Activated CD4-positive, CD25-positive, alpha-beta regulatory T cell (primary cell): ENCODE measurements at regions not wholly inside any gene's neighbourhood (a gene's known extent, or its start where the extent isn't known, plus 50 kb on each side); places are given as distances from the start of the nearest gene placed in this dataset.

Experiments
- DNase-seq, 4 experiments: peaks; one replicate each; lab custom pipeline; 2025; lab: John Stamatoyannopoulos, UW

GRCh38 chr7:11895337-11895736 is 63.3 kb upstream of the THSD7A start:
- DNase-seq = no peak

- DNase-seq = no peak
Observed at GRCh38 chr7:11896663-11897062, 64.7 kb upstream of the THSD7A start.

GRCh38 chr7:11899247-11899646 is 67.2 kb upstream of the THSD7A start:
- DNase-seq = no peak

- no peak for DNase-seq
Observed at GRCh38 chr7:11910253-11910652, 78.3 kb upstream of the THSD7A start.

- no peak for DNase-seq
Observed at GRCh38 chr7:11911900-11912299, 79.9 kb upstream of the THSD7A start.

- DNase-seq = no peak
Observed at GRCh38 chr7:11914645-11915044, 82.6 kb upstream of the THSD7A start.

GRCh38 chr7:11923376-11923930 is 91.5 kb upstream of the THSD7A start:
- DNase-seq = no peak

- DNase-seq = no peak
Observed at GRCh38 chr7:11931307-11931706, 99.3 kb upstream of the THSD7A start.

GRCh38 chr7:11934796-11935195 is 102.8 kb upstream of the THSD7A start:
- DNase-seq = no peak

GRCh38 chr7:11935905-11936304 is 103.9 kb upstream of the THSD7A start:
- no peak for DNase-seq

GRCh38 chr7:11946794-11947193 is 114.8 kb upstream of the THSD7A start:
- no peak for DNase-seq

GRCh38 chr7:11950281-11950680 is 118.3 kb upstream of the THSD7A start:
- no peak for DNase-seq

GRCh38 chr7:11950942-11951341 is 118.9 kb upstream of the THSD7A start:
- no peak for DNase-seq

- DNase-seq = no peak
Observed at GRCh38 chr7:11951909-11952308, 119.9 kb upstream of the THSD7A start.

GRCh38 chr7:11952972-11953371 is 121.0 kb upstream of the THSD7A start:
- DNase-seq = no peak

GRCh38 chr7:11956991-11957390 is 125.0 kb upstream of the THSD7A start:
- no peak for DNase-seq

- no peak for DNase-seq
Observed at GRCh38 chr7:11957956-11958355, 126.0 kb upstream of the THSD7A start.

GRCh38 chr7:11959121-11959520 is 127.1 kb upstream of the THSD7A start:
- no peak for DNase-seq

GRCh38 chr7:11960621-11961020 is 128.6 kb upstream of the THSD7A start:
- DNase-seq = no peak

- no peak for DNase-seq
Observed at GRCh38 chr7:11969643-11970042, 137.6 kb upstream of the THSD7A start.

GRCh38 chr7:11970132-11970531 is 138.1 kb upstream of the THSD7A start:
- no peak for DNase-seq

GRCh38 chr7:11985376-11985775 is 153.4 kb upstream of the THSD7A start:
- no peak for DNase-seq

- DNase-seq = no peak
Observed at GRCh38 chr7:11985971-11986370, 154.0 kb upstream of the THSD7A start.

- no peak for DNase-seq
Observed at GRCh38 chr7:11988186-11988585, 156.2 kb upstream of the THSD7A start.

GRCh38 chr7:12002428-12002827 is 170.4 kb upstream of the THSD7A start:
- no peak for DNase-seq
